IPS-NIHi11 (cell line): ENCODE measurements at regions not wholly inside any gene's neighbourhood (a gene's known extent, or its start where the extent isn't known, plus 50 kb on each side); places are given as distances from the start of the nearest gene placed in this dataset.
A peak's percentile ranks its signal among the peaks of the same experiment; 100 is the strongest.
"Not testable (repeated sequence)": the region's sequence is repeated elsewhere in the genome, so short reads cannot be mapped to it uniquely, and the experiment has no call there.

Source experiments
- DNase-seq: peaks from one replicate; pipeline ENCODE4 v3.0.0; 2012; ENCODE audit warnings: mixed read lengths, low spot score

DNA sequence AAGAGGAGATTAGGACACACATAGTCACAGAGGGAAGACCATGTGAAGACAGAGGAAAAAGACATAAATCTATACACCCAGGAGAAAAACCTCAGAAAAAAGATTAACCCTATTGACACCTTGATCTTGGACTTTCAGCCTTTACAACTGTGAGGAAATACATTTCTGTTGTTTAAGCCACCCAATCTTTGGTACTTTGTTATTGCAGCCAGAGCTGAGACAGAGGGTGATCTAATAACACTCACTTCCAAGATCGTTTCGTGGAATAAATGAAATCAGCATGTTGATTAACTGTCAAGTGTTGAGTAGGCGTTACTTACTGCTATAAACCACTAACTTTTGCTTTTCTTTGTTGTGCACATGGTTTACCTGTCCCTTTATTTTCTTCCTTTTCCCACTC is 361.2 kb upstream of the RIOK2 start:
- no peak for DNase-seq

DNA sequence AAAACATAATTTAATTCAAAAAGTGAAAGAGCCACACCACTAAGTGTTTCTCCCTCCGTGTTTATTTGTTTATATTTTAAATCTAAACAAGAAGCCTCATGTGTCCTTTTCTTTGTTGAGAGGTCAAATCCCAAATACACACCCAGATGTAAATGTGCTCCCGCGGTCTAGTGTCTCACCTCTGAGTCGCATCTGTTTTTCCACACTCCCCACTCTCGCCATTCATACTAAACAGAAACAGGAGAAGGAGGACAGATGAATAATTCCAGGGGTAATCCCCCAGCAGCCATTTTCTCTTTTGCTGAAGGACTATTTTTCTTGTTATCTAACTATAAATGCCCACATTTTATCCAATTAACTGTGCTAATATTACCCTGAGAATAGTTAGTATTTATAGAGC is 361.6 kb upstream of the RIOK2 start:
- no peak for DNase-seq

DNA sequence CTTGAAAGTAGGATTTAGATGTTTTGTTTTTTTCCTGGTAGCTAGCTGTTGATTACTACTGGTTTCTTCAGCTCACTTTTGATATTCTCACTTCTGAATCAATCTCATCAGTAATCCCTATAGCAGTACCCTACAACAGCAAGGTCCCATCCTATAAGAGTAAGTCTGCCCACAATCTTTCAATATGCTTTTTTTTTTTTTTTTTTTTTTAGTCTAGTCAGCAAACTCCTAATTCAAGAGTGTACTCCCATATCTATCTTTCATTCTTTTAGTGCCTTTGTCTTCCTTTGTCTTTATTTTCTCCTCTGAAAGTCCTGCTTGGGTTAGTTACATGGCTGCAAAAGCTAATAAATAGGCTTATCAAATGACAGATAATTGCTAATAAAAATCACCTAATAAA is 362.4 kb upstream of the RIOK2 start:
- no peak for DNase-seq

DNA sequence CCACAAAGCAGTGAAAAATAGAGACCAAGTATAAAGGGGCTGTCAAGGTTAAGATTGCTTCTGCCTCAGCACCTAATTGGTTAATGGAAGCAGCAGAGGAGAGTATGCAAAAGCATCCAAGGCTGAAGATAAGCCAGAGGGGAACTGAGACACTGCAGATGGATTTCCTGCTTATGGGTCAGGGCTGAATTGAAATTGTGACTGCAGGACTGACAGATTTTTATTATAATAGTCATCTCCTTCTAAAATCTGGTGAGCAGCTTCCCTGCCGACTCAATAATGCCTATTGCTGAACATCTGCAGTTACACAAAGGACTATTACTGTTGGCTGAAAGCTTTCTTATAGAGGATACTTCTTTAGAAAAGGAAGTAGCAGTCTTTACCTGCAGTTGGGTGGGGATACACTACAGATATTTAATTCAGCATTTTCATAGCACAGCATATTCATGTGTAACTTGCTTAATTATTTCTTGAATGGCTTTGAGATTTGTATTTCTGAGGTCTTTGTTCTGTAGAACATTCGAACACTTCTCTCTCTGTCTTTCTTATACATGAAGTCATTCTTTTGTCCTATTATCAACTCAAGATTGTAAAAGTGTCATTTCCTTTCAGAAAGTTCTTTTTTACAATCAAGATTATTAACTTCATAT is 363.0 kb upstream of the RIOK2 start:
- peak; percentile 8 for DNase-seq

DNA sequence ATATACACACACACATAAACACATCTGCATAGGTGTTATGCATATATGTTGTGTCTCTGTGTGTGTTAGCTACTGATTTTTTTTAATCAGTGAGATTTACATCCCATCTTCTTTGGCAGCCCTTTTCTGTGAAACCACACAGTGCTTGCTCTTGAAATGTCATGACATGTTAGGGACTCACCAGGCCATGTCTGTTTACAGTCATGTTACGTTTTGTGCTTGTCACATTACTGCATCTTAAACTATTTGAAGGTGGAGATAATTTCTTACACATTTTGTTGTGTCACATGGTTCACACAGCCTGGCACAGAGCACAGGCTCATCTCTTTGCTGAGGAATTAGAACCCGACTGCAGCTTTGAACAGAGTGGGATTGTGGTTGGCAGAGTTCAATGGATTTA is 364.4 kb upstream of the RIOK2 start:
- no peak for DNase-seq

DNA sequence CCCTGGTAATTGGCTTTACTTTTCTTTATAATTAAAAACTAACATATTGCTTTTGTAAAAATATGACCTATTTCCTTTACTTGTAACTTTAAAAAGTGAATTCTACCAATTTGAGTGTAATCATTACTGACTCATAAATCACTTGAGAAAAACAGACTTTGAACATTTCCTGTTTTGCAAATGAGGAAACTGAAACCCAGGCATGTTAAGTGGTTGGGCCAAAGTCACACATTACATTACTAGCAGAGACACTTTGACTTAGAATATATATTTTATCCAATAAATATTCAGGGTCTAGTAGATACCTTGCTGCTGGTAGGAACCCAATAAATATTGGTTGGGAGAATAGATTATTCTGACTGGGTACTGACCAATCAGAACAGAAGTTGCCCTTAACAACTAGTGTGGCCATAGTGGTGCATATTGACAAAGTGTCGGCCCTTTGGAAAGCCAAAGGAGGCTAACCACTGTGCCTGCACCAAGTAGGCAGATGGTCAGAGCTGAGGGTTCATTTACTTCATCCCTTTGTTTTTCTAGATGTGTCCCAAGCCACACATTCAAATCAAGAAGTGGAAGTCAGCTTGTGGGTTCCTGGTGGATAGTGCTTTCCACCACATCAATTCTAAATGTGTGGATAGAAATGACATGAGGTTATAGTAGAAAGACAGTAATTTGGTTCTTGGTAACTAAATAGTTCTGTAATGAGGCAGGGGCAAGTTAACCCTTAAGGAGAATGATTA is 365.1 kb upstream of the RIOK2 start:
- DNase-seq, result no peak

DNA sequence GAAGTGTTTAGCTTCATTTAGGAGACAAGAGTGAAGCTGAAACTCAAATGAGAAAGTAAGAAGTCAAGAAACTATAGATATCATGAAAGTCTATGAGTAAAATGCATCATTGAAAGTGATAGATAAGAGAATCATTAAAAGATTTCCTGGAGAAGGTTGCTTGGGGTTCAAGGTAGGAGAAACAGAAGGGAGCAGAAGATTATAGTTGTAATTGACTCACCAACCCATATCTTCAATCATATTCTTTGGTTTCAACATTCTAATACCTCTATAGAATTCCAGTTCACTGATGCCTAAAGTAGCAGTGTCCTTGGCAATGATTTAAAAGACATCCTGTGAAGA is 365.7 kb upstream of the RIOK2 start:
- no peak for DNase-seq

DNA sequence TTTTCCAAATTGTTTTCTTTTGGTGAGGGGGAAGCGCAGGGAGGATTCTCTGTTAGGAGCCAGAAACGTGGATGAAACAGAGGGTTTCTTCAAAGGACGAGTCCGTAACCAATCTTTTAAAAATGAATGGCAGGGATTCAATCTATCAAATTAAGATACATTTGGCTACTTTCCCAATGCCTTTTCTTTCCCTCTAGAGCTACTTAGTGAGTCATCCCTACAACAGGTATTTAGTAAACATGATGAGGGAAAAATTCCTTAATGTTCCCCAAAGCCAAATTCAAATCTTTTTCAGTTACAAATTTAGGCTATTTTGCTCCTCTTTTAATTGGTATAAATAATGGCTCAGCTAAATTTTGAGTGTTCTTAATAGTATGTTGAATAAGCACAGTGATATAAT is 366.4 kb upstream of the RIOK2 start:
- no peak for DNase-seq

DNA sequence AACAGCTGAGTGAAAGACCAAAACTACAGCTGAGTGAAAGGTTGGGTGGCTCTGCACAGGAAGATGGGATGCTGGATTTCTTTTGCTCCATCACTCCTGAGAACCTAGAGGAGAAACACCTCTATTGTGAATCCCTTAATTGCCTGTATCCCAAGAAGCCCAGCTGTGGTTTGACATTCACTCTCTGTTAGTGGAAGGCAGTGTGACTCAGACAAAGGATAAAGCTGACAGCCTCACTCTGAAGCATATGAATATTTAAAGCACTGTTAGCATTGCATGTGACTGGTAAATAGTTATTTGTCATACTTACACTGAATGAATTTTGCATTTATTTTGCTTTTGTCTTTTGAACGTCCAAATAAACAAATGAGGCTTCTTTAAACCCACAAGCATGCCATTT is 367.1 kb upstream of the RIOK2 start:
- DNase-seq, result peak; percentile 4

DNA sequence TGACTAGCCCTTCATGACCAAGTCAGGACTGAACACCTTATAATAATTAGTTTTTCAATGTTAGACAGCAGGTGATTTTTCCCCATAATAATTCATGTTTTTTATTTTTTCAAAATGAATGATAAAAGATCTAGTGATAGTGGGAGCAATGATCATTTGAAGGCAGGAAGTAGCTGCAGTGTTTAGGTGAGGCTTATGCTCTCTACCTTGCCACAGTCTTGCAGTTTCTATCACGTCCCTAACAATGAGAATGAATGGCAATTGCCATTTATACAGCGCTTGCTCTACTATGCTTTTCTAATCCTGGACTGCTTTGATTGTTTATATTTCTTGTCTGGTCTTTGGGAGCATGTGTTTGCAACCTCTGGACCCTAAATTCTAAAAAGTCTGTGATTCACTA is 367.8 kb upstream of the RIOK2 start:
- no peak for DNase-seq

DNA sequence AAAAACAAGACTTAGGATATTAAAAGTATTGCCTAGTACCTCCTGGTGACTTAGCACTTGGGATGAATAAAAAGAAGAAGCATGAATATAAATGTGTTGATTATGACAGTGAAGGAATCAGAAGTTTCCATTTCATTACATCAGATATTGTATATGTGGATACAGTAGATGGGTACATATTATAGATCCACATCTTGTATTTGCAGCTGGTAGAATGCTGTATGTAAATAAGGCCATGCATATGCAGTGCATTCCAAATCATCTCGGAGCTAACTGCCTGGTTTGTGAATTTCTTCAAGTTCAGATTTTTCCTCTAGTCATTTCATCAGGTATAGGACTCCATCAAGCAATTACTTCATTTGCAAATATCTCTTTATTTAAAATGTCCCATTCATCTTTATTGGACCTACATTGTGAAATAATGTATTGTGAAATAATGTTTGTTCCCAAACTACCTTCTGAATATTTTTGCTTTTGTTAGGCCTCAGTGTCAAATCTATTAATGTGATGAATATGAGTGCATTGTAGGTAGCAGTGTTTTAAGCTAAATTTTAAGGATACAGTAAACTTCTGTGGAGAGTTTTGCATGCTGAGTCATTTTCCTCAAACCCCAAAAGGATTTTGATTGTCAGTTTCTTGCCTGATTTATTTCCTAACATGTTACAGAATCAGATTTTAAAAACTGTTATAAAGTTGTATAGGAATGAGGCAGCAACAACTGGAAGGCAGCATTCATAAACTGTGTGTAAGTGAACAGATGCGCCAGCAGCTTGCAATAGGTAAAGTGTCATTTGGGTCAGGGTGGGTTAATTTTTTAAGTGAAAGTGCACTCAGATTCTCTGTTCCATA is 370.8 kb upstream of the RIOK2 start:
- no peak for DNase-seq

DNA sequence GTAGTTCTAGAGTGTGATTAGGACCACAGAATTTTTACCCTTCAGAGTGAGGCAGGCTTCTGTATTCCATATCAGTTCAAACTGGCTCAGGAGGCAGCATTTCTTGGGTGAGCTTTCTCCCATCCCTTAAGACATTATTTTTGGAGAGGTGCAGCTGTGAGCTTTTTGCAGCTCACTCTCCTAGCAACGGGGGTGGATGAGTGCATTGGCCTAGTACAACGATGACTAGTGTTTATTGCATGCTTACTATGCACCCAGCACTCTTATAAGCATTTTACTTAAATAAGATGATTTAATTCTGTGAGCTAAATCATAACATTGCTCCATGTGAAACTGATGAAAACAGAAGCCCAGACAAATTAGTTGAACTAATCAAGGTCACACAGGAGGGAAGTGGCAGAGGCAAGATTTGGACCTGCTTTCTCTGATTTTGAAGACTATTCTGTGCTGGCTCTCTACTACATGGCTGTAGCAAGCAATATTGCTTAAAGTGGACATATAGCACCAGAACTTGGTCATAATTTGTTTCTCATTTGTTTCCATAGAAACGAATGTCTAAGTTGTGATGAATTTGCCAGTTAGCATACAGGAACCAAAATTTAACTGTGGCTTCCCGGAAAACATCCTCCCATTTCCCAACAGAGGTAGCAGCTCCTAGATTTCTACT is 372.1 kb upstream of the RIOK2 start:
- no peak for DNase-seq

DNA sequence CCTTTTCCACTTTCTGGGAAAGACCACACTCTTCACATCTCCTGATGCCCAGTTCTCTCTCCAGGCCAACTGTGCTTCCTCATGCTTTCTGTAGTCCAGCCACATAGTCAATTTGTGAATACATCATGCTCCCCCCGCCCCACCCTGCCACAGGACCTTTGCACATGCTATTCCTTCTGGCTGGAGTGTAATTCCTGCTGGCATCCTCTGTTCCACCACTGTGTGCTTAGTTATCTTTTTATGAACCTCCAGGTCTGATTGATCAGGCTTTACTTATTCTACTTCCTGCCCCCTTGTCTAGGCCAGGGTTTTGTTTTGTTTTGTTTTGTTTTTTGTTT is 372.6 kb upstream of the RIOK2 start:
- DNase-seq, result no peak

DNA sequence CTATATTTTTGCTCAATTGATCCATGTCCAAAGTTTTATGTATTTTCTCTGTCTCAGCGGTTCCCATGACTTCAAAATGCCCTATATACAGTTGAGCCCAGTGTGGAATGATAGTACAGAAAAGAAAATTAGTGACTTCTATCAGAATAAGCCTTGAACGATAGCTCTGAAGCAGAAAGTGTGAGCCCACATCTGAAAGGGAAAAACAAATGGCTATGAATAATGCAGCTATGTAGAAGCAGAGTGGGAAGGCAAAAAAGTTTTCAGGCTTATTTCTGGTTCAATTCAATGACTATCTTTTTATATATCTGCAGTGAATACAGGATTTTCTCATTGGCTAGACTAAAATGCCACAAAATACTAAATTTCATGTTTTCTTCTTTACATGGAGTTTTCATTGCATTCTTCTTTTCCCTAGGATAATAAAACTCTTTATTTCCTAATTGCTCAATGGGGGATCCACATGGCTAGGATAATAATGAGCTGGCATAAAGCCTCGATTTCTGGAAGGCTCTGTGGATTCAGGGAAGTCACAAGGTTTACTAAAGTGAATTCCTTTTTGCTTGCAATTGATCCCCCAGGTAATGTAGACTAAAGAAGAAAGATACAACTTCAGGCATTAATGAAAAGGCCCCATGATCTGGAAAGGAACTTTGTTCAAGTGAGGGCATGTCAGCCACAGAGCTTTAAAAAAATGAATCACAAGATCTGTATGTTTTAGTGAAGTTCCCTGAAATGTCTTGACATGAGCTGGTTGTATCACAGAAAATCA is 377.0 kb upstream of the RIOK2 start:
- DNase-seq, result no peak

DNA sequence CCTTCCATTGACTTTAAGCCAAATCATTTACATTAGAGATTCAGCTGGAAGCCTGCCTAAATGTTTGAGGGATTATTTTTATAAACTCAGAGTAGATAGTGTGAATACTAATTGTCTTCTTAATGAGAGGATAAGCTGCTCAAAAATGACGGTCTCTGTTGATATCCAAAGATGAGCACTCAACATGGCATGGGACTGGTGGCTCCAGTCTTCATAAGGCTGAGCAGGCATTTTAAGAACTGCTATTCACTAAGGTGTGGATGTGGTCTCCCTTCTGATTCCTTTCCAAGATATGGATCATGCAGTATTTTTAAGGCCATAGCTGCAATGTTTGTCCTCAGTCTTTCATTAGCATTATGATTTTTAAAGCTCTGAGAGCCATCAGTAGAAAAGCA is 377.5 kb upstream of the RIOK2 start:
- no peak for DNase-seq

DNA sequence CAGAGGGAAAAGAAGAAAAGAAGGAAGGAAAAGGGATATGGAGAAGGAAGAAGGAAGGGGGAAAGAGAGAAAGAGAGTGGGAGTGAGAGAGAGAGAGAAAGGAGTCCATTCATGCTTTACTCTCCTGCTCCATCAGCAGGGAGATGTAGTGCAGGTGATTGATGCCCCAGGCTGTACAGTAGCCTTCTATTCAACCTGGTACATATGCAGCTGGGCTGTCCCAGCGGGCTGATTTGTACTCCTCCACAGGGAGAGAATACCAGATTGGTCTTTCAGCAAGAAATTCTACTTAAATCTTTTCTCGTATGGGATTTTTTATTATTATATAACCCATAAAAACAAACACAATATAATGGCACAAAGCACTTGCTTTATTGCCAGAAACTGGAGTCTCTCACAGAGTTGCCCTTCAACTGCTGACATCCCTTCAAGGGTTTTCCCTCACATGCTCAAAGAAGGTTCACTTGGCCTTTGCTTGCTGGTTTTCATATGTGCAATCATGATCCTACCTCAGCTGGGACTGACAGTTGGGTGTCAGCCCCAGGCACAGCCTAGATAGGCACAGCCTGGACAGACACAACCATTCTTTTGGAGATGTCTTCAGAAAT is 380.1 kb upstream of the RIOK2 start:
- DNase-seq, result no peak

DNA sequence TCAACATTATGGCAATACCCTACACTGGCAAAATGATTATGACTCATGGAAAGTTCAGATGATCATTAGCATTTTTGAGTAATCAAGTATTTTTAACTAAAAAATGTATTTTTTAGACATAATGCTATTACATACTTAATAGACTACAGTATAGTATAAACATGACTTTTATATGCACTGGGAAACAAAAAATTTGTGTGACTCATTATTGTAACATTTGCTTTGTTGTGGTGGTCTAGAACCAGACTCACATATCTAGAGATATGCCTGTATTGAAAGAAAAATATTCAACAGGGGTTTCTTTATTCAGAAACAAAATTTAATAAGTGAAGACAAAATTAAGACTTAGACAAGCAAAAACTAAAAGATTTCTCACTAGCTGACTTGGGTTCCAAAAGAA is 385.3 kb upstream of the RIOK2 start:
- no peak for DNase-seq

DNA sequence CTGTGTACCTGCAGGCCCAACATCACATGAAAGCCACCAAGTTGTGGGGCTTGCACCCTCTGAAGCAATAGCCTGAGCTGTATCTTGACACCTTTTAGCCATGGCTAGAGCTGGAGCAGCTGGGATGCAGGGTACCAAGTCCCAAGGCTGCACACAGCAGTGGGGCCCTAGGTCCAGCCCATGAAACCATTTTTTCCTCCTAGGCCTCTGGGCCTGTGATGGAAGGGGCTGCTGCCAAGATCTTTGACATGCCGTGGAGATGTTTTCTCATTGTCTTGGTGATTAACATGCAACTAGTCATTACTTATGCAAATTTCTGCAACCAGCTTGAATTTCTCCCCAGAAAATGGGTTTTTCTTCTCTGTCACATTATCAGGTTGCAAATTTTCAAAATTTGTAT is 387.2 kb upstream of the RIOK2 start:
- DNase-seq, result no peak

DNA sequence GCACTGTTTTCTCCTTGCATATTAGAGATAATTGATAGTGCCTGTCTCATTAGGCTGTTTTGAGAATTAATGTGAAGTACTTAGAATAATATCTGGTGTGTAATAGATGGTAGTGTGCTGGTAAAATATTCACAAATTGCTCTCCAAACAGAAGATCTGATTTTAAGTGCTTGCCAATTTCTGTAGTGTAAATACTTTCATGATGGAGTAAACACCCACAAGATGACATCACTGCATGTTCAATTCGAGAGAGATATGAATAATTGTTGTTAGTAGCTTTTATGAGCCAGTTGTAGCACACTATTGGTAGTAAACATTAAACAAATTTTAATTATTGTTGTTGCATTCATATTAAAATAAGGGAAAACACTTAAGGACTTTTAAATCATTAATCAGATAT is 392.3 kb upstream of the RIOK2 start:
- DNase-seq, result no peak

DNA sequence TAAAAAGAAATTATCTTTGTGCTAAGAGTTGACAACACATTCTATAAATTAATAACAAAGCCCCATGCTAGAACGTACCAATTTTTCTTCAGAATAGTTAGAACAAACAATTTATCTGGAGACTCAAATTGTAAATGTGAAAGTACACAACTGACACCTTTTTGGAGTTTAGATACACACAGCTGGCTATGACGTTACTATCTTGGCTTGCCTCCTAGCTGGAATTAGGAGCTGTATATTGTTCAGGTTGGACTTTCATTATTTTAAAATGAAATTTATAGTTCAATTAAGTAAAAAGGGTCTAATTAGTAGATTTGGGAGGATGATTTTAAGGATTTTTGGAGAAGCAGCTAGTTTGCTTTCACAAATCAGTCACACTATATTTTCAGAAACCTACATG is 393.9 kb upstream of the RIOK2 start:
- DNase-seq, result no peak

DNA sequence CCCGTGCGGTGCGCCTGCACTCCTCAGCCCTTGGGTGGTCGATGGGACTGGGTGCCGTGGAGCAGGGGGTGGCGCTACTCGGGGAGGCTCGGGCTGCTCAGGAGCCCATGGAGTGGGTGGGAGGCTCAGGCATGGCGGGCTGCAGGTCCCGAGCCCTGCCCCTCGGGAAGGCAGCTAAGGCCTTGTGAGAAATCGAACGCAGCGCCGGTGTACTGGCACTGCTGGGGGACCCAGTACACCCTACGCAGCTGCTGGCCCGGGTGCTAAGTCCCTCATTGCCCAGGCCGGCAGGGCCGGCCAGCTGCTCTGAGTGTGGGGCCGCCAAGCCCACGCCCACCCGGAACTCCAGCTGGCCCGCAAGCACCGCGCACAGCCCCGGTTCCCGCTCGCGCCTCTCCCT is 396.9 kb upstream of the RIOK2 start:
- DNase-seq, result not testable (repeated sequence)

DNA sequence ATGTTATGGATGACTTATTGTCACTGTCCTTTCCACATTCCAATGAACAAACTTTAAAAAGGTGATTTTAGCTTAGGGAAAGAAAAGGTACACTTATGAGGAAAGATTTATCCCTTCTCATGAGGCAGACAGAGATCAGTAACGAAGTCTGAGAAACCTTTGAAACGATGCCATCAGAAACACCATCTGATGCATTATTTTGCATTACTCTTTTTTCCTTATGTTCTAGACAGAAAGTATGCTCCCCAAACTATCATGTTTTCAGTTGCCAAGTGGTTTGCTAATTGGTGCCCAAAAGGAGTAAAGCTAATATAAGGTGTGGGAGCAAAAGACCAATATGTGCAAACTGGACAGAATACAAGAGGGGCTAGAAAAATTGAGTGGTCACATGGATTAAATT is 397.7 kb upstream of the RIOK2 start:
- DNase-seq, result no peak
